GM19238 (cell line): ENCODE measurements at regions not wholly inside any gene's neighbourhood (a gene's known extent, or its start where the extent isn't known, plus 50 kb on each side); places are given as distances from the start of the nearest gene placed in this dataset.

ENCODE experiments used
- DNase-seq: peaks from one replicate; pipeline ENCODE4 v3.0.0; 2011; ENCODE audit warnings: low spot score; ENCODE audit not compliant: insufficient read length

- DNase-seq, result no peak
Observed at GRCh38 chr13:89940383-89940782, 1407.1 kb upstream of the MIR17HG start.

DNA sequence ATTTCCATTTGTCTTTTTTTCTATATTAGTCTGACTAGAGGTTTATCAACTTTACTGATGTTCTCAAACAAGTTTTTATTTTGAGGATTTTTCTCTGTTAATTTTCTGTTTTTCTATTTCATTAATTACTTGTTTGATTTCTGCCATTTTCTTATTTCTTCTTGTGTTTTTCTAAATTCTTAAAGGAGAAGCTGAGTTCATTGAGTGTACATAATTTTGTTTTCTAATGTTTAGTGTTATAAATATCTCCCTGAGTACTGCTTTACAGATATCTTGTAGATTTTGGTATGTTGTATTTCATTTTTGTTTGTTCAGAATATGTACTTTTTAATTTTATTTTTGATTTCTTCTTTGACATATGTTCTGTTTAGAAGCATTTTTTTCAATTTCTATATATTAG lies 1404.3 kb upstream of the MIR17HG start:
- no peak for DNase-seq

DNA sequence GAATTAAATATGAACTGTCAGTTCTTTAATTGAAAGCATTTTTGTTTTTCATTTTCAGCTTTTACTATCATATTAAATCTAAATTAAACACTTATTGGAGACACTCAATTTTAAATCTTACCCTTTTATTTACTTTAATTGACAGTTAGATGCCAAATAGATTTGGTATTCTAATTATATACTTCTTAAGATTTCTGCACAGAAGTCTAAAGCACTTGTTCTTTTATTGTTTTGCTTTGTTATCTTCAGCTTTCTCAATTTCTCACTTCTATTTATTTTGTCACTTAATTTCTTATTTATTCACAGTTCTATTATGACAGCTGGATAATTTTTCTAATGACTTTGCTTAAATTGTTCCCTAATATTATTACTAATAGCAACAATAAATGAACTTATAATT lies 1397.3 kb upstream of the MIR17HG start:
- no peak for DNase-seq

DNA sequence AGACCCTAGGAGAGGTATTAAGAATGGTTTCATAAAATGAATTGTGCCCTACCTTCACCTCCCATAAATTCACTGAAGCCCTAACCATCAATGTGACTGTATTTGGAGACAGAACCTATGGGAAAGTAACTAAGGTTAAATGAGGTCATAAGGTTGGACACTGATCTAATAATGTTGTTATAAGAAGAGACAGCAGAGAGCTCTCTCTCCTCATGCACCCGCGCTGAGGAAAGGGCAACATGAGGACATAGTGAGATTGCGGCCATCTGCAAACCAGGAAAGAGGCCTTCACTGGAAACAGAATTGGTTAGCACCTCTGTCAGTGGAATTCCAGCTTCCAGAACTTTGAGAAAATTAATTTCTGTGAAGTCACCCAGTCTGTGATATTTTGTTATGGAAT lies 1396.1 kb upstream of the MIR17HG start:
- no peak for DNase-seq

- no peak for DNase-seq
Observed at GRCh38 chr13:89953581-89953980, 1393.9 kb upstream of the MIR17HG start.

DNA sequence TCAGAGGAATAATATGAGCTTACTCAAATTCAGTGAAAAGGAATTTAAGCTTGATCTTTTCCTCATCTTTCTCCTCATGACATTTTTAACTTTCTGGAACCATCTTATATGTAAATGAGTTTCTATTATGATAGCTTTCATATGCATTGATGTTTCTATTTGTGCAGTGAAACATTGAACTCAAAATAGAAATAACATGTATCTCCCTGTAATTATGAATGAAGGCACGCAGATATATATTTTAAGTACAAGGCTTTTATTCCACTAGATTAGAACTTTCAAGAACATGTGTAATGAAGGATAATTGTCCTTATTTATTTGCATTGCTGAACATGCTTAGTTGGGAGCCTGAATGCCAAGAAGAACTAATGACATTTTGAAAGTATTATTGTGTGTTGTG lies 1391.7 kb upstream of the MIR17HG start:
- no peak for DNase-seq

GRCh38 chr13:89959074-89959473 lies 1388.4 kb upstream of the MIR17HG start:
- DNase-seq, result no peak

DNA sequence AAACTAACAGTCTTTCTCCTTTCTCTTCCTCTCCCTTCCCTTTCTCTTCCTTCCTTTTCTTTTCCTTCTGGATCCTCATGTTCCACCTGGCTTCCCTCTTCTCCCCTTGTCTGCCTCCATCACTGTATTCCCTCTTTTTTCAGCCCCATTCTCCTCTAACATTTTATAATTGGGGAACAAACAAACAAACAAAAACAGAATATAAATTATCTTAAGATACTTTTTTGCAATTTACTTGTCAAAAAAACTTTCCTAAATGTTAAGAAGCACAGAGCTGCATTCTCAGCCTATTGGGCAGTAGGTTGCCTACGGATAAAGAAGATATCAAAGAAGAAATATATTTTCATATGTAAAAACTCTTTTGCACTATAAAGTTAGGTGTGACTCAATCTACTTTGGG lies 1382.2 kb upstream of the MIR17HG start:
- no peak for DNase-seq

DNA sequence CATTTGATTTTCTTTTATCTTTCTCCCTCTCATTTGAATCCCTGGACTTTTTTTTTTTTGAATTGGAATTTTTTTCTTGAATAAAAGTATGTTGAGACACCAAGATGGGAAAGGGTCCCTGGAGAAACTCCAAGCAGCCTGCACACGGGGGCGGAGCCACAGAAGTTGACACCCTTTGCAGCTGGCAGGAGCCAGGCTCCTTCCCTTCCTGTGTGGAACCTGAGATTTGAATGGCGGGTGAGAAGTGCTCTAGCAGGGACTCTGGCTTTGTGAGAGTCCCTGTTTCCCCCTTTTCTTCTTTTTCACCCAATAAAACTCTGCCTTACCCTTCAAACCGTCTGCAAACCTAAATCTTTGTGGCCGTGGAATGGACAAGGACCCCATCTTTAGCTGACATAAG lies 1381.0 kb upstream of the MIR17HG start:
- DNase-seq, result no peak

DNA sequence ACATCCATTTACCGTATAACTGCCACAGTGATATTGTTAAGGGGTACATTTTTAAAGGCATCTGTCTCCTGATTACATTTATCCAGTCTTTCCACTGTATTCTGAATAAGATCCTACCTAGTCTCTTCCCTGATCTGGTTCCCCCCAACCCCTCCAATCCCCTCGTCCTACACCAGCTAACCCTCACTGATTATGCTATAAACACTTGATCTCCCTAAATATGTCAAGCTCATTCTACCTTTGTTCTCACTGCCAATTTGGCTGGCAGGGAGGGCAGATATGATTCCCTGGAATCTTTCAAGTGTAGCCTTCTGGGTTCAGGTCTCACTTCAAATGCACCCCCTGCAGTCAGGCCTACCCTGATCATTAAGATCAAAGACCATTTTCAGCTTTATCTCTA lies 1379.8 kb upstream of the MIR17HG start:
- DNase-seq, result no peak

- DNase-seq, result no peak
Observed at GRCh38 chr13:89968470-89968869, 1379.0 kb upstream of the MIR17HG start.

DNA sequence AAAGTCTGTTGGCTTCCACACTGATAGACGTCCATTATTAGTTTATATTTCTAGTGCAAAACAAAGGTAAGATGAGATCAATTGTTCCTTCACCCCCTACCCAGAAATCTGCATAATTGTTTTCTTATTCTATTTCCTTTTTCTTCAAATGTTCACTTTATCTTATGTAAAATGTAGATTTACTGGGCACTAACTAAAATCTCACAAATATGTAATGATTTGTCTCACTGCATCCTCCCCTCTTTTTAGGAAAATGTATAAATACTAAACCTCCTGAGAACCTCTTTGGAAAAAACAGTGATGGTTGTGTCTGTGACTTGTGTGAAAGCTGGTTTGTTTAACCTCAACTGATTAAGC lies 1377.2 kb upstream of the MIR17HG start:
- DNase-seq, result no peak

DNA sequence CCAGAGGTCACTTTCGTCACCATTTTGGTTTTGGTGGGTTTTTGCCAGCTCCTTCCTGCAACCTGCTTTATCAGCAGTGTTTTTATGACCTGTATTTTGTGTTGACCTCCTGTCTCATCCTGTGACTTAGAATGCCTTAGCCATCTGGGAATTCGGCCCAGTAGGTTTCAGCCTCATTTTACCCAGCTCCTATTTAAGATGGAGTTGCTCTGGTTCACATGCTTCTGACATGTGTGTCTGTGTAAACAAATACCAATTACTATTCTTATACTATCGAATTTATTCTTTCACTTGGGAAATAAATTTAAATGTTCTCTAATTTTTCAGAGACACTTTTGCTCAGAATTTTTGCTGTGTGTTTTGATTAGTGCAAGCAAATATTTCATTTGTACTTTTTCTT lies 1370.3 kb upstream of the MIR17HG start:
- DNase-seq, result no peak

- DNase-seq, result no peak
Observed at GRCh38 chr13:89980896-89981295, 1366.6 kb upstream of the MIR17HG start.

- DNase-seq, result no peak
Observed at GRCh38 chr13:89982407-89983095, 1364.9 kb upstream of the MIR17HG start.

DNA sequence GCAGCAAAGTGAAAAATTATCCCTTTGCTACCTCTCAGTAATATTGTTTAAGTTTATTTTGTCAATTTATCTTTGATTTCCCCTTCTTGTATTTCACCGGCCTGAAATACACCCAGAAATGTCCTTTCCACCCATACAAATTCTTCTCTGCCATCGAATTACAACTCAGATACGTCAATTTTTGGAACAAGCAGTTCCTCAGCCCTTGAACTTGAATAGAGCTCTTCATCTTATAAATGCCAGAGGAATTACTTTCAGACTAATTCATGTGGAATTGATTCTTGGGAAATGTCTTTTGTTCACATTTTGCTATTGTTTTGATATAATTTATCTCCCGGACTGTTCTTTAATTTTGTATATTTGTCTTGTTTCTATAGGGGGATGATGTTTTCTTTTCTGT lies 1359.3 kb upstream of the MIR17HG start:
- DNase-seq, result no peak

- no peak for DNase-seq
Observed at GRCh38 chr13:90003566-90003965, 1343.9 kb upstream of the MIR17HG start.

DNA sequence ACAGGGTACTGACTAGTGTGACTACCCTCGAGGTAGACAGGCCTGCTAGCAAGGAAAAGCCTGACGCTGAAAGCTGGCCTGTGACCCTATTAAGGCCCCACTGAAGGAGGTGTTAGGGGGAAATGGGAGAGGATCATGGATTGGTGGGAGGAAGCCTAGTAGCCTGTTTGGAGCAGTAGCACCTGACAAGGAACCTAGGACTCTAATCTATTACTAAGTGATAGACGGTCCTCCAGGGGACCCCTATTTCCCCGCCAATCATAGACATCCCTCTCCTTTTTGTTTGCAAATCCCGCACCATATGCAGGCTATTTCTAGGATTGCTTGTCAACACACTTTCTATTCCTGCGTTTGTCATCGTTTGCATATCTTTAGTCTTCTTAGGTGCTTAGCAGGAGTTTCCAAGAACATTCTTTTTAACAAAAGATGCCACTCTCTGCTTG lies 1338.8 kb upstream of the MIR17HG start:
- no peak for DNase-seq

GRCh38 chr13:90014038-90014437 lies 1333.4 kb upstream of the MIR17HG start:
- no peak for DNase-seq

GRCh38 chr13:90015565-90016507 lies 1331.7 kb upstream of the MIR17HG start:
- no peak for DNase-seq

DNA sequence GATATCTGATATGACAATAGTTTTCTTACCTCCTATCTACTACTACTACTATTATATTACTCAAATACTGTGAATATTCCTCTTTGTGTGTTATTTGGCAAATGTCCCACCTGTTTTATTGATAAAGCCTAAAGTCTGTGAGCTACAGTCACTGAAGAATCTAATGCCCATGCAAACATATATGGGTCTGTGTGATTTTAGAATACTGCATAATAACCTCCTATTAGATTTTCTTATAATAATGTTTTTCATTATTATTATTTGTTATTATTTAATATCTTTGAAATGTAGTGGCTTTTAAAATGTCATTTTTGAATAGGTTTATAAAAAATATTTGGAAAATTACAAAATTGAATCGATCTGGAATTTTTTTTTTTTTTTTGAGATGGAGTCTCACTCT lies 1330.8 kb upstream of the MIR17HG start:
- DNase-seq, result no peak

DNA sequence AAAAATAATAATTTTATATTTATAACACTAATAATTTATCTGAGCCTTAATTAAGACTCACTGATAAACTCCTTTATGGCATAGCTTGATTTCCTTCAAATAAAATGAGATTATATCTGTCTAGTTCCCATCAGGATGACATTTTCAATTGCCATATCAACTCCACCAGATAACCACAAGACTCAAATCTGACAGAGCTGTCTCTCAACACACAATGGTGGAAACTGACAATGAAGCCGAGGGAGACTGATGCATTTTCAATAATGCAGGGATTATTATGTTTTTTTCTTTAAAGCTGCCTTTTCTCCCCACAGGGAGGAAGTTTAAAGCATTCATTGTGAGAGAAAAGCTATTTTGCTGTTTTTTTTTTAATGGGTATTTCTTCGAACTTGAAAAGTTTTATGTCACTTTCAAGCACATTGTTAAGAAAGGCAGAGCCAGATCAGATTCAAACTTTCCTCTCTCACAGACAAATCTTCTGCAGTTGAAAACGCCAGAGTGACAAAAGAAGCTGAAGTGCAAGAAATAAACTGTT lies 1326.9 kb upstream of the MIR17HG start:
- no peak for DNase-seq

DNA sequence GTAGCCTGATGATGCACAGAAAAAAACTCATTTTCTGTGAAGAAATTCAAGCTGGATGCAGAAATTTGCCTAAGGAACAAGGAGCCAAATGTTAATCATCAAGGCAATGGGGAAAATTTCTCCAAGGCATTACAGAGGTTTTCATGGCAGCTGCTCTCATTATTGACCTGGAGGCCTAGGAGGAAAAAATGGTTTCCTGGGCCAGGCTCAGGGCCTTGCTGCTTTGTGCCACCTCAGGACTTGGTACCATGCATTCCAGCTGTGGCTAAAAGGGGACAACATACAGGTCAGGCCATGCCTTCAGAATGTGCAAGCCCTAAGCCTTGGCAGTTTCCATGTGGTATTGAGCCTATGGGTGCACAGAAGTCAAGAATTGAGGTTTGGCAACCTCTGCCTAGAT lies 1320.1 kb upstream of the MIR17HG start:
- no peak for DNase-seq
